ENCODE measurements at regions not wholly inside any gene's neighbourhood (a gene's known extent, or its start where the extent isn't known, plus 50 kb on each side); places are given as distances from the start of the nearest gene placed in this dataset.

DNA sequence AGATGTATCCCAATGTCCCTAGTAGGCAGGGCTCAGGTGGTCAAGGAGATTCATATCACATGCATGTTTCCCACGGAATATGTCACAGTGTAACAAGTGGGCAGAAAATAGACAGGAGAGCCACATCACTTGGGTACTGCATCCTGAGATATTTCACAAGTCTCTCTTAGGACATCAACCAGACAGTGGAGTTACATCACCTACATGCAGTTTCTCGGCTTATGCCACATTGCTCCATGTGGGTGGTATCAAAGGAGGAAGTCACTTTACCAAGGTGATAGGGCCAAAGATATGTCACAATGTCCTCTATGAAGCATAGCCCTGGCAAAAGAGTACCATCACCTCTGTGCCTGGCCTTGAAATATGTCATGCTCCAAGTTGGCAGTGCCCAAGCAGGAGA lies 1056.7 kb upstream of the AMELY start:
- FAIRE-seq, result no peak

DNA sequence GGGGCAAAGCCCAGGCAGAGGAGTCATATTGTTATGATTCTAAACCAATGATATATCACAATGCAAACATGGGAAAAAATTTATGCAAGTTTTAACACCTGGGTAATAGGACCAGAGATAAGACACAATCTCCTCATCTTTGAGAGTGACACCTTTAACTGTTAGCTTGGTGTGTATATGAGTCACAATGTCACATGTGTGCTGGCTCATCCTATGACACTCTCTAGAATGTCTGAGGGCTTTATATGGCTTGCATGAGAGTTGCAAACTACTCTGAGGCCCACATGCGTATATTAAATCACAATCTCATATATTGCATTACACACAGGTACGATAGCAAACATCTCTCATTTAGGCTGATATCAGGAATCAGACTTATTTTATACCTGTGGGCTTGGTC lies 1055.4 kb upstream of the AMELY start:
- FAIRE-seq, result no peak

DNA sequence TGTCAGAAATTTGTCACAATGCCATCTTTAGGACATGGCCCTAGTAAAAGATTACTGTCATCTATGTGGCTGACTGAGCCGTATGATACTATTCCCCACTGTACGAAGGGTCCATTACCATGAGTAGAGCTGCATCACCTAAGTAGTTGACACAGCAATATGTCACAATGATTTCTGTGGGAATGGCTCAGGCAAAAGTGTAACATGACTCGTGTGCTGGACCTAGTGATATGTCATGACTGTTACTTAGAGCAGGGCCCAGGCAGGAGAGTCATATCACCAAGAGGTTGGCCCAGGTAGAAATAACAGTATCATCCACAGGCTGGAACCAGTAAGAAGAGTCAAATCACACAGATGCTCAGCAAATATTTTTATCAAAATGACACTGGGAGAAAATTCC lies 1051.8 kb upstream of the AMELY start:
- no peak for FAIRE-seq

DNA sequence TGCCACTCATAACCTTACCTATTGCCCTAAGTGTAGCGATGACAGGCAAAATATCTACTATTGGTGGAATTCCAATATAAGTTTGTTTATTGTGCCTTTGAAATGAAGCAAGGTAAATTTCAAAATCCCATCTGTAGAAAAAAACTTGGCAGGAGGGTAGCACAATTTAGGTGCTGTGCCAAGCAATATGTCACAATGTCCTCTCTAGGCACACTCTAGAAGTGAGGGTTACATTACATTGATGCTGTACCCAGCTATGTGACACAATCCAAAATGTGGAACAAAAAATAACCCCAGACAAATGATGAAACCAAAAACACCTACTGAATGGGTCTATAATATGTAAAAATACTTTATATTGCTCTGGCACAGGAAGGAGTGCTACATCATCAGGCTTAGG lies 1050.8 kb upstream of the AMELY start:
- no peak for FAIRE-seq

DNA sequence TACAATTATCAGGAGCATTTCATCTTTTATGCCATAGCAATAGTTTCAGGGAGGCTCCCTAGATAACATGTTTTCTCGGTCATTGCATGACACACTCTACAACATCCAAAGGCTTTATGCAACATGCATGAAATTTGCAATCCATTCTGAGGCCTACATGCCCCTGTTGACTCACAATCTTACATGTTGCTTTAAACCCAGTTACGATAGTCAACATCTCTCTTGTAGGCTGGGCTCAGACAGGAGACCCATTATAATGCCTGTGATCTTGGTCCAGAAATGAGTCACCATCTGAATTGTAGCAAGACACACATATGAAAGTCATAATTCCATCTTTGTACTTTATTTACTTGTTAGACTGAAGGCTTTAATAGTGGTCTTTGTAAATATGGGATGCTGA lies 1050.3 kb upstream of the AMELY start:
- no peak for FAIRE-seq

DNA sequence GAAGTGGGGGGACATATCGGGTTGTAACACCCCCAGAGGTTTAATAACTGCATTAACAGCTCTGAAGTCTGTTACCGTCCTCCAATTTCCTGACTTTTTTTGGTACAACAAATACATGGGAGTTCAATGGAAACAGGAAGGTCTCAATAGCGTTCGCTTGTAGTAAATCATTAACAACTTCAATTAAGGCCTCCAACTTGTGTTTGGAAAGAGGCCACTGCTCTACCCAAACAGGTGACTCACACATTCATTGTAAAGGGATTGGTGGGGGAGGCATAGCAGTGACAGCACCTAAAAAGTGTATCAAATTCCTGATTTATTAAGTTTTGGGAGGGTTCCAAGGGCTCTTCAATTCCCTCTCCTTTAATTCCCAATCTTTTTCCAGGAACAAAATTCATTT lies 1046.2 kb upstream of the AMELY start:
- peak; percentile 98 for FAIRE-seq

DNA sequence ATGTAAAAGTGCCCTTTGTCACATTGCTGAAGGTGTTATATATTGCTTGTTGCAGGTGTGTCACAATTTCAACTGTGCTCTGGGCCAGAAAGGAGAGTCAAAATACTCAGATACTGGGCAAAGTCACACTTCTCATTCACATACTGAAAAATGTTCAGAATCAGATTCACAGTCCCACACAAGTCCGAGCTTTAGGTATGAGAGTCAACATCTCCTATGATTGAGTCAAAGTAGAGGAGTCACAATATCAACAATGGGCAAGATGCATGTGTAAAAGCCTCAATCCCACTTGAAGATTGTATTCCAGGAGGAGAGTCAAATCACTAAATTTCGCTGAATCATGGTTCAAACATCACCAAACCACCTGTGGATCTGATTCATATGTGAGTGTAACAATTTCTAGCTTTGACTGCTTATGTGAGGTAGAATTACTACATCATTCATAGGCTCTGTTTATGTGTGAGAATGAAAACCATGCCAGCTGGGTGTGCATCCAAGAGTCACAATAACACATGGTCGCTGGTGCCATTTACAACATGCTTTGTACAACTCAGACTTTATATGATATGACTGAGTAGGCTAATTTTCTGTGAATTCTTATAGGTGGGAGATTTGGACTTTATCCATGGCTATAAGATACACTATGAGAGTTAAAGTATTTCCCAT lies 1039.8 kb upstream of the AMELY start:
- no peak for FAIRE-seq

DNA sequence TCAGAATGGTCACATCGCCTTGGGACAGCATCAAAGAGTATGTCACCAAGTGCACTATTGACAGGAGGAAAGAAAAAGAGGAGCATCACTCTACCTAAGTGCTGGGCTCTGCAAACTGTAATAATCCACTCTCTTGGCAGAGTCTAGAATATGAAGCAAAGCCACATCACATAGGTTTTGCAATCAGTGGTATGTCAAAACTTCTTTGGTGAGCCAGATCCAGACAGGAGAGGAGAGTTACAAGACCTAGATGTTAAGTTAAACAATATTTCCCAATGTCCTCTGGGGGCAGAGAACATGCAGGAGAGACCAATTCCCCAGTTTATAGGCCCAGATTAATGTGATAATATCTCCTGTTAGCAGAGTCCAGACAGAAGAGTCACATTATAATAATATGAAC lies 1032.6 kb upstream of the AMELY start:
- no peak for FAIRE-seq

DNA sequence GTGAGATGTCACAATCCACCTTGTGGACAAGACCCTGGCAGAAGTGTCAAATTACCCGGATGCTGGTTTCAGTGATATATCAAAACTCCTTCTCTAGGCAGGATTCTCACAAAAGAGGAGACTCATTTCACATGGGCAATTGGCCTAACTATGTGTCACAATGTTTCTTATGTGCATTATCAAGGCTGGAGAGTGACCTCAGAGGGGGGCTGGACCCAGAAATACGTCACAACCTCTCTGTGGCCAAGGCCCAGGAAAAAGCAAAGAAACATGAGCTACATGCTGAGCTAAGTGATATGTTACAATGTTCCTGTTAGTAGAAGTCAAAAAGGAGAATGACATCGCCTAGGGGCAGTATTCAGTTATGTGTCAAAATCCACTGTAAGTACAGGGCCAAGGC lies 1031.2 kb upstream of the AMELY start:
- FAIRE-seq, result no peak

DNA sequence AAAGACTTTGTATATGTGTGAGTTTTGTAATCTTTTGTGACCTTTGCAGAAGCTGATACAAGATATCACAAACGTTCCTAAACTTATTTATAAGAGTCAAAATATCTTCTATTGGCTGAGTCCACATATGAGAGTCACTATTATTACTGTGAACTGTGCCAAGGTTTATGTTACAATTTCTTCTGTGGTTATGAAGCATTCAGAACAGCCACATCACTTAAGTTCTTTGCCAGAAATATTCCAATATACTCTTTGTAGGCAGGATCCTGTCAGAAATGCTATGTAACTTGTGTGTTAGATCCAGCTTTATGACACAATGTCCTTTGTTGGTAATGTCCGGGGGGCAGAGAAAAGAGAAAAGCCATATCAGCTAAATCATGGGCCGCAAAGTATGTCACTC lies 1030.3 kb upstream of the AMELY start:
- no peak for FAIRE-seq

DNA sequence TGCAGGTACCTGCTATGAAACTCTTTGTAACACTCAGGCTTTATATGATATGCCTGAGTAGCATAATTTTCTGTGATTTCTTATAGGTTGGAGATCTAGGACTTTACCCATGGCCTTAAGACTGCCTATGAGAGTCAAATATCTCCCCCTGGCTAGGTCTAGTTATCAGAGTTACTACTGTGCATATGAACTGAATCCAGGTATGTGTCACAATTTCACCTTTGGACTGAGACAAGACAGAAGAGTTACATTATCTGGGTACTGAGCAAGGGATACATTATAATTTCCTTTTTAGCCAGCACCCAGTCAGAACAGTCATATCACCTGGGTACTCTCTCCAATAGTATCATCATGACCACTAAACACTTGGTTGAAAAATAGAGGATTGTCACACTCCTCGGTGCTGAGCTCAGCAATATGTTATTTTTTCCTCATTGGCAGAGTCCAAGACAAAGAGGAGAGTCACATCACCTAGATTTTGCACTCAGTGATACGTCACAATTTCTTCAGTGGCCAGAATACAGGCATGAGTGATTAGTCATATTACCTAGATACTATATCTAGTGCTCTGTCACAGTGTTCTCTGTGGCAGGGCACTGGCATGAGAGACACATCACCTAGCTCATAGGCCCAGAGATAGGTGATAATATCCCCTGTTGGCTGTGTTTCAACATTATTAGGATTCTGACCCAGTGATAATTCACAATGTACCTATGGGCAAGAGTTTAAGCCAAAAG lies 1027.6 kb upstream of the AMELY start:
- no peak for FAIRE-seq

DNA sequence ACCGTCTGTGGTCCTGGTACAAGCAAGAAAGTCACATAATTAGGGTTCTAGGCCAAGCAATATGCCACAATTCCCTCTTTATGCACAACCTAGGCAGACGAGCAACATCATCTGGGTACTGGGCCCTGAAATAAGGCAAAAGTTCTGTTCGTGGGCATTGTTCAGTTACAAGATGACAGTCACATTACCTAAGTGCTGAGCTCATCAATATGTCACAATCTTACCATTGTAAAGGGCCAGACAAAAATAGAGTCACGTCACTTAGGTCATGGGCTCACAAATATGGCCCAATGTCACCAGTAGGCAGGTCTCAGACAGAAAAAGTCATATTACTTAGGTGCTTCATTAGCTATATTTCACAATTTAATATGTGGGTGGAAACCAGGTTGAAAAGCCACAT lies 1025.3 kb upstream of the AMELY start:
- FAIRE-seq, result no peak

DNA sequence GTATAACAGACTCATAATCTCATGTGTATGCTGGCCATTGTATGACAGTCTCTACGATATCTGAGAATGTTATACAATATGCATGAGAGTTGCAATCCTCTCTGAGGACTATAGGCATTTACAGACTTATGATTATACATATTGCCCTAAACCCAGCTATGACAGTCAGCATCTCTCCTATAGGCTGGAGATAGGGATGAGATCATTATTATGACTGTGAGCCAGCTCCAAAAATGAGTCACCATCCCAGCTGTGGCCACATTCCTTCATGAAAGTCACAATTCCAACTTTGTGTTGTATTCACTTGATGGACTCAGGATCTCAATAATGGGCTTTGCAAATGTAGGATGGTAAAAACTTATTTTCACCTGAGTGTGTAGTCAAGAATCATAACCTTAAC lies 1024.5 kb upstream of the AMELY start:
- FAIRE-seq, result no peak

DNA sequence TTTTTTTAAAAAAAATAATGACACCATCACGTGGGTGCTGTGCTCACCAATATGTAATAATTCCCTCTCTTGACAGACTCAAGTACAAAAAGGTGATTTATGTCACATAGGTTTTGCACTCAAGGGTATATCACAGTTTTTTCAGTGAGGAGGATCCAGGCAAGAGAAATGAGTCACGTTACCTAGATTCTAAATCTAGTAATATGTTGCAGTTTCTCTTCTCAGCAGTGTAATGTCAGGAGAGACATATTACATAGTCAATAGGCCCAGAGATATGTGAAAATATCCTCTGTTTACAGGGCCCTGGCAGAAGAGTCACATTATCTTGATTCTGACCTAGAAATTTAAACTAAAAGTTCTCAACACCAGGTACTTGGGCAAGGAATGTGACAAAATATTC lies 1024.1 kb upstream of the AMELY start:
- no peak for FAIRE-seq

DNA sequence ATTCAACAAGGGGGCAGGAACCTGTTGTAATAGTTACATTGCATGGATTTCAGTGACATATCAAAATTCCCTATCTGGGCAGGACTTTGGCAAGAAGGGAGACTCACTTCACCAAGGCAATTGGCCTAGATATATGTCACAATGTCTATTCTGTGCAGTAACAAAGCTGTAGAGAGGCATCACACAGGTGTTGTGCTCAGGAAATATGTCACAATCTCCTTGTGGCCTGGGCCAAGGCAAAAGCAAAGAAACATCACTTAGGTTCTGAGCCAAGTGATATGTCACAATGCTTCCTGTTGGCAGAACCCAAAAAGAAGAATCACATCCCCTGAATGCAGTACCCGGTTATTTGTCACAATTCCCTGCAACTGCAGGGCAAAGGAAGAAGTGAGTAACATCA lies 1020.9 kb upstream of the AMELY start:
- no peak for FAIRE-seq

DNA sequence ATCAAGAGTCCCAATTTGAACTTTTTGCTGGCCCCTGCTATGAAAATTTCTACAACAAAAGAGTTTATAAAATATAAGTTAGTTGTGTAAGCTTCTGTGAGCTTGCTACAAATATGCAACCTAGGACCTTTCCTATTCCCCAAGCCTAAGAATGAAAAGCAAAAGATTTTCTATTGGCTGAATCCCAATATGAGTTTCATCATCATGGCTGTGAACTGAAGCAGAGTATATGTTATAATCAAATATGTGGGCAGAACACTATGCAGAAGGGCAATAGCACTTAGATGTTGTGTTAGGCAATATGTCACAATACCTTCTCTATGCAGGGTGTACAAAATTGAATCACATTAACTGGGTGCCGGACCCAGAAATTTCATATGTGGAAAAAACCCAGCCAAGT lies 1018.3 kb upstream of the AMELY start:
- FAIRE-seq, result no peak

DNA sequence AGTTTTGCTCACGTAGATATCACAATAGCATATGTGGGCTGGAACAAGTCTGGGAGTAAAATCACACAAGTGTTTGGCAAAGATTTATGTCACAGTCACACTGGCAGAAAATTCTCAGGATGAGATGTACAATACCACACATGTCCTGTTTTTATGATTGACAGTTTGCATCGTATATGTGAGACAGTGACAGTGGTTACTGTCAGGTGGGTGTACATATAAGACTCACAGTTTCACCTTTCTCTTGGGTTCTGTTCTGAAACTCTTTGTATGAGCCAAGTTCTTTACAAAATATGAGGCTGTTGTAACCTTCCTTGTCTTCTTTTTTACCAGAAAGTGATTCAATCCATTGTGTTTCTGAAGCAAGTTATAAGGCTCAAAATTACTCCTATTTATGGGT lies 1012.5 kb upstream of the AMELY start:
- FAIRE-seq, result no peak

DNA sequence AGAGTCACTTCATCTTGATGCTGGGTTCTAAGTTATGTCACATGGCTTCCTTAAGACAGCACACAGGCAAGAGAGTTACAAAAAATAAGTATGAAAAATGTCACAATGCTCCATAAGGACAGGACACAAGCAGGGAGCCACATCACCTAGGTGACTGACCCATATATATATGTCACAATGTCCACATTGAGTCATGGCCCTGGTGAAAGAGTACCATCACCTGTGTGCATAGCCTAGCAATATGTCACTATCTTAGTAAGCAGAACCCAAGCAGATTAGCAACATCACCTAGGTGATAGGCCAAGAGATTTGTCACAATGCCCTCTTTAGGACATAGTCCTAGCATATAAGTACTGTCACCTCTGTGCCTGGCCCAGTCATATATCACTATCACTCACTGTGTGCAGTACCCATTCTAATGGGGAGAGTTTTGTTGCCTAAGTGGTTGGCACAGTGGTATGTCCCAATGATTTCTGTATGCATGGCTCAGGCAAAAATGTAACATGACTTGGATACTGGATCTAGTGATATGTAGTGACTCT lies 1012.0 kb upstream of the AMELY start:
- no peak for FAIRE-seq

DNA sequence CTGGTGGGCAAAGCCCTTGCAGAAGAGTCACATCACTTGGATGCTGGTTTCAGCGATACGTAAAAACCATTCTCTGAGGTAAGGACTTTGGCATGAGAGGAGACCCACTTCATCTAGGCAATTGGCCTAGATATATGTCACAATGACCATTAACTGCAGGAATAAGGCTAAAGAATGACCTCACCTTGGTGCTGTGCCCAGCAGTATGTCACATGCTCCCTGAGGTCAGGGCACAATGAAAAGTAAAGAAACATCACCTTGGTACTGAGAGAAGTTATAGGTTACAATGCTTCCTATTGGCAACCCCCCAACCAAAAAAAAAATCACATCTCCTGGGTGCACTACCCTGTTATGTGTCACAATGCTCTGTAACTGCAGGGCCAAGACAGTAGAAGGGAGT lies 1008.8 kb upstream of the AMELY start:
- no peak for FAIRE-seq

DNA sequence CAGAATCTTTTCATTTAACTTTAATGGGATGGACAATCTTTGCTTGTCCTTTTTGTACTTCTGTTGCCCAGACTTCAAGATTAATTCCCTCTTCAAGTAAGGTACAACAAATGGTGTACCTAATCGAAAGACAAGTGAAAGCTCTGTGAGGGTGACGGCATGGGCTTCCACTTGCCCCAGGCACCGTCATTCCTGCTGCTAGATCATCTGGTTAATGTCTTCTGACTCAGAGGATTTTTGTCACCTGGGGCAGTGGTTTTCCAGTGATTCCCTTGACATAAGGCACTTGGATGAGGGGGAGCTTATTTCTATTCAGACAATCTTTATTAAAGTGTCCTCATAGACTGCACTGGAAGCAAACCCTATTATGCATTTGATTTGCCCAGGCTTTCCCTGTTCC lies 977.0 kb upstream of the AMELY start:
- FAIRE-seq, result no peak

DNA sequence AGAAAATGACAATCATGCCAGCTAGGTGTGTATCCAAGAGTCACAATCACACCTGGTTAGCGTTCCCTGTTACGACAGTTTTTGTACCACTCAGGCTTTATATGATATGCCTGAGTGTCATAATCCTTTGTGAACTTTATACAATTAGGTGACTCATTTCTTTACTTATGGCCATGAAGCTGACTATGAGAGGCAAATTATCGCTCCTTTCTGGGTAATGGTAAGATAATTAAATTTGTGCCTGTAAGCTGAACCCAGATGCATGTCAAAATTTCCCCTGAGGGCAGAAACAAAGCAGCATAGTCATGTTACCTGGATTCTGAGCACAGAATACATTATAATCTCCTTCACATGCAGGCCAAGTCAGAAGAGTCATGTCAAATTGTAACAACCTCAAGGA lies 970.1 kb upstream of the AMELY start:
- no peak for FAIRE-seq

DNA sequence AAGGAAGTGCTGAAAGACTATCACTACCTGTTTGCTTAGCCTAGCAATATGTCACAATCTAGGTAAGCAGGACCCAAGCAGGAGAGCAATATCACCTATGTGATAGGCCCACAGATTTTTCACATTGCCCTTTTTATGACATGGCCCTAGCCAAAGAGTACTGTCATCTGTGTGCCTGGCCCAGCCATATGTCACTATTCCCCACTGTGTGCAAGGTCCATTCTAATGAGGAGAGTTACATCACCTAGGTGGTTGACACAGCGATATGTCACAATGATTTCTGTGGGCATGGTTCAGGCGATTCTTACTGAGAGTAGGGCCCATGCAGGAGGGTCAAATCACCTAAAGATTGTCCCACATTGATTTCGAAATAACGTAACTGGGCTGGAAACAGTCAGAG lies 967.7 kb upstream of the AMELY start:
- FAIRE-seq, result no peak

DNA sequence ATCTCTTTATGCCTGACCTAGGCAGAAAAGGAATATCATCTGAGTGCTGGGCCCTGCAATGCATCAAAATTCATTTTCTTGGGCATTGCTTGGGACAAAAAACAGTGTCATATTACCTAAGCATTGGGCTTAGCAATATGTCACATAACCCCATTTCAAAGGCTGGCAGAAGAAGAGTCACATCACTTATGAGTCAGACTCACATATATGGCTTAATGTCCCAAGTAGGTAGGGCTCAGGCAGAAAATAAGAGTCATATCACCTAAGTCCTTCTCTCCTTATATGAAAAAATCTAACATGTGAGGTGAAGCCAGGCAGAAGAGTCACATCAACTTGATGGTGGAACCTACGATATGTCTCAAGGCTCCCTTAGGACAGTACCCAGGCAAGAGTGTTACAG lies 967.2 kb upstream of the AMELY start:
- FAIRE-seq, result no peak

DNA sequence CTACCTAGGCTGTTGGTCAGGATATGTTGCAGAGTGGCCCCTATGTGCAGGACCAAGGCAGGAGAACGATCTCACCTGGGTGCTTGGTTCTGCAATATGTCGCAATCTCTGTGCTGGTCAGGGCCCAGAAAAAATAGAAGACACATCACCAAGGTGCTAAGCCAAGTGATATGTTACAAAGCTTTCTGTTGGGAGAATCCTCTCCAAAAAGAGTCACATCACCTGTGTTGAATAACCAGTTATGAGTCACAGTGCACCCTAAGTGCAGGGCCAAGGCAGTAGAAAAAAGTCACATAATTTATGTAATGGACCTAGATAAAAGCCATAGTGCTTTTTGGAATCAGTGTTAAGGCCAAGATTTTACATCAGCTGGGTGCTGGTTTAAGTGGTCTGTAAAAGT lies 965.9 kb upstream of the AMELY start:
- no peak for FAIRE-seq

DNA sequence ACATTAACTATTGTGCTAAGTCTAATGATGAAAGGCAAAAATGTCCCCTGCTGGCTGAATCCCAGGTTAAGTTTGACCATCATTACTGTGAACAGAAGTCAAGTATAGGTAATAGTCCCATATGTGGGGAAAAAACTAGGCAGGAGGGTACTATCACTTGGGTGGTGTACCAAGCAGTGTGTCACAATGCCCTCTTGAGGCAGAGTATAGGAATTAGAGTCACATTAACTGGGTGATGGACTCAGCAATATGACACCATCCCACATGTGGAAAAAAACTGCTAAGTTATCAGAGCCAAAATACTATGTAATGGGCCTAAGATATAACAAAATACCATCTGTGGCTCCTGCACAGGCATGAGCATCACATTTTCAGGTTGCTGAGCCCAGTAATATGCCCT lies 962.5 kb upstream of the AMELY start:
- FAIRE-seq, result no peak

All from islet of Langerhans (tissue), 1 donor.